H9 (cell line): ENCODE measurements at regions not wholly inside any gene's neighbourhood (a gene's known extent, or its start where the extent isn't known, plus 50 kb on each side); places are given as distances from the start of the nearest gene placed in this dataset.

Source experiments
- DNase-seq: peaks from one replicate; pipeline ENCODE4 v3.0.0-alpha.2; 2017
- H2AFZ ChIP-seq: one replicate; pipeline ENCODE4 v1.6.1; 2013; ENCODE audit warnings: mild to moderate bottlenecking, low read length, control low read depth, moderate library complexity
- H2AK5ac ChIP-seq: 2 replicates; pipeline ENCODE4 v1.6.1; 2013; ENCODE audit warnings: low read length, control low read depth, mixed read lengths; ENCODE audit not compliant: insufficient read length
- H2BK120ac ChIP-seq: one replicate; pipeline ENCODE4 v1.6.1; 2013; ENCODE audit warnings: low read depth, mild to moderate bottlenecking, low read length, control low read depth, inconsistent platforms; ENCODE audit not compliant: poor library complexity, severe bottlenecking
- H2BK12ac ChIP-seq: 2 replicates; pipeline ENCODE4 v1.6.1; 2013; ENCODE audit warnings: low read length, control low read depth, mixed read lengths, low read depth; ENCODE audit not compliant: insufficient read length
- H2BK15ac ChIP-seq: 2 replicates; pipeline ENCODE4 v1.6.1; 2013; ENCODE audit warnings: low read depth, low read length, control low read depth
- H2BK20ac ChIP-seq: one replicate; pipeline ENCODE4 v1.6.1; 2013; ENCODE audit warnings: low read depth, mild to moderate bottlenecking, low read length, control low read depth, inconsistent platforms; ENCODE audit not compliant: poor library complexity, severe bottlenecking
- H2BK5ac ChIP-seq: 2 replicates; pipeline ENCODE4 v1.6.1; 2013; ENCODE audit warnings: low read length, control low read depth, mixed read lengths; ENCODE audit not compliant: insufficient read length
- H3K14ac ChIP-seq: 2 replicates; pipeline ENCODE4 v1.6.1; 2013; ENCODE audit warnings: low read length, control low read depth; ENCODE audit not compliant: insufficient read depth
- H3K18ac ChIP-seq: 2 replicates; pipeline ENCODE4 v1.6.1; 2013; ENCODE audit warnings: low read depth, mild to moderate bottlenecking, mixed read lengths, low read length, control low read depth; ENCODE audit not compliant: insufficient read length
- H3K23ac ChIP-seq: 2 replicates; pipeline ENCODE4 v1.6.1; 2013; ENCODE audit warnings: low read length, control low read depth, mixed read lengths, low read depth; ENCODE audit not compliant: insufficient read length
- H3K23me2 ChIP-seq: 2 replicates; pipeline ENCODE4 v1.6.1; 2013; ENCODE audit warnings: low read depth, mild to moderate bottlenecking, mixed read lengths, low read length, control low read depth; ENCODE audit not compliant: insufficient read length, poor library complexity, severe bottlenecking
- H3K27ac ChIP-seq: 2 replicates; pipeline ENCODE4 v1.5.1; 2013; ENCODE audit warnings: low read length, control low read depth, mixed read lengths, low read depth; ENCODE audit not compliant: insufficient read length
- H3K27me3 ChIP-seq: 2 replicates; pipeline ENCODE4 v1.6.1; 2013; ENCODE audit warnings: low read length, control low read depth, inconsistent platforms; ENCODE audit not compliant: insufficient read depth
- H3K4ac ChIP-seq: 2 replicates; pipeline ENCODE4 v1.6.1; 2013; ENCODE audit warnings: low read depth, mild to moderate bottlenecking, control low read depth, inconsistent platforms, low read length, moderate library complexity
- H3K4me1 ChIP-seq: 2 replicates; pipeline ENCODE4 v1.6.1; 2013; ENCODE audit warnings: low read length, control low read depth, inconsistent platforms; ENCODE audit not compliant: insufficient read depth
- H3K4me2 ChIP-seq: 2 replicates; pipeline ENCODE4 v1.6.1; 2013; ENCODE audit warnings: low read length, control low read depth, mixed read lengths; ENCODE audit not compliant: insufficient read length, insufficient read depth
- H3K56ac ChIP-seq: 2 replicates; pipeline ENCODE4 v1.6.1; 2013; ENCODE audit warnings: low read depth, mild to moderate bottlenecking, mixed read lengths, low read length, control low read depth; ENCODE audit not compliant: insufficient read length
- H3K79me1 ChIP-seq: 2 replicates; pipeline ENCODE4 v1.6.1; 2013; ENCODE audit warnings: low read depth, mild to moderate bottlenecking, moderate library complexity, low read length, control low read depth, inconsistent platforms; ENCODE audit not compliant: insufficient read depth, poor library complexity, severe bottlenecking
- H3K79me2 ChIP-seq: 2 replicates; pipeline ENCODE4 v1.6.1; 2013; ENCODE audit warnings: low read length, control low read depth, inconsistent platforms; ENCODE audit not compliant: insufficient read depth
- H3K9ac ChIP-seq: 2 replicates; pipeline ENCODE4 v1.6.1; 2013; ENCODE audit warnings: low read length, control low read depth, mixed read lengths; ENCODE audit not compliant: insufficient read length; ENCODE audit errors: extremely low read depth
- H3K9me3 ChIP-seq: one replicate; pipeline ENCODE4 v1.6.1; 2013; ENCODE audit warnings: low read depth, low read length, inconsistent platforms; ENCODE audit not compliant: control insufficient read depth
- H3T11ph ChIP-seq: one replicate; pipeline ENCODE4 v1.6.1; 2013; ENCODE audit warnings: mild to moderate bottlenecking, low read length, control low read depth, inconsistent platforms
- H4K20me1 ChIP-seq: one replicate; pipeline ENCODE4 v1.6.1; 2013; ENCODE audit not compliant: control insufficient read depth, insufficient read length, insufficient read depth
- H4K5ac ChIP-seq: 2 replicates; pipeline ENCODE4 v1.6.1; 2013; ENCODE audit warnings: low read depth, mild to moderate bottlenecking, mixed read lengths, low read length, control low read depth; ENCODE audit not compliant: insufficient read length
- H4K8ac ChIP-seq: replicated peaks from 2 replicates; pipeline ENCODE4 v1.6.1; 2013; ENCODE audit warnings: low read length, control low read depth, mixed read lengths, low read depth; ENCODE audit not compliant: insufficient read length
- H4K91ac ChIP-seq: 2 replicates; pipeline ENCODE4 v1.6.1; 2013; ENCODE audit warnings: low read depth, mild to moderate bottlenecking, moderate library complexity, mixed read lengths, low read length, control low read depth; ENCODE audit not compliant: insufficient read length
- H3K27ac Mint-ChIP-seq, 3 experiments: 2 replicates in 2 of 3; 3 replicates in 1 of 3; pipeline ENCODE4 v1.8.0; 2020 to 2021; ENCODE audit warnings: mixed read lengths in 3 of 3, mild to moderate bottlenecking in 1 of 3, moderate library complexity in 1 of 3
- H3K27me3 Mint-ChIP-seq: 2 replicates; pipeline ENCODE4 v1.8.0; 2021; ENCODE audit warnings: low read depth, mild to moderate bottlenecking, moderate library complexity, mixed read lengths
- H3K36me3 Mint-ChIP-seq, 3 experiments: 2 replicates in 2 of 3; 3 replicates in 1 of 3; pipeline ENCODE4 v1.8.0; 2020 to 2021; ENCODE audit warnings: low read depth in 3 of 3, mixed read lengths in 3 of 3; ENCODE audit not compliant: insufficient read depth in 1 of 3
- H3K4me1 Mint-ChIP-seq, 2 experiments: 2 replicates each; pipeline ENCODE4 v1.8.0; 2020; ENCODE audit warnings: mixed read lengths in 2 of 2
- H3K4me3 Mint-ChIP-seq, 2 experiments: 2 replicates in 1 of 2; 3 replicates in 1 of 2; pipeline ENCODE4 v1.8.0; 2020 to 2021; ENCODE audit warnings: mild to moderate bottlenecking in 2 of 2, mixed read lengths in 2 of 2, moderate library complexity in 1 of 2
- H3K9me3 Mint-ChIP-seq, 2 experiments: 2 replicates in 1 of 2; 3 replicates in 1 of 2; pipeline ENCODE4 v1.8.0; 2020; ENCODE audit warnings: mild to moderate bottlenecking in 2 of 2, mixed read lengths in 2 of 2, moderate library complexity in 1 of 2
- CTCF ChIP-seq: fragments of 200-600 bp; sonication (generic); conservative IDR thresholded peaks from 3 replicates; pipeline ENCODE4 v1.8.0; 2021; ENCODE audit warnings: antibody characterized with exemption, mild to moderate bottlenecking
- WGBS: extraction: QIAGEN DNeasy Blood & Tissue Kit; methylation state at CpG from one replicate; pipeline ENCODE4 v1.1.7; 2013; ENCODE audit warnings: missing lambda C conversion rate, low lambda C conversion rate, mixed read lengths; ENCODE audit not compliant: insufficient read length; ENCODE audit errors: extremely low coverage; 5-methylcytosine and 5-hydroxymethylcytosine counted together

GRCh38 chr3:83131236-83131635 lies 1369.8 kb upstream of the GBE1 start:
- no CpG with 5 or more reads among the region's 5 CpGs for WGBS
- Histone ChIP-seq H3K18ac (no peak overlapping the region), H4K91ac (no peak overlapping the region), H4K8ac (no peak overlapping the region), H3K14ac (no peak overlapping the region), H3T11ph (no peak overlapping the region), H3K27me3 (no peaks in the 10 kb centered on the region), H2BK5ac (no peak overlapping the region), H3K27ac (no peak overlapping the region), H3K79me1 (no peaks in the 10 kb centered on the region), H2AFZ (no peak overlapping the region), H3K23me2 (no peaks in the 10 kb centered on the region), H3K4me2 (no peak overlapping the region), H3K9ac (no peak overlapping the region), H3K9me3 (no peaks in the 10 kb centered on the region), H2BK12ac (no peak overlapping the region), H3K4me1 (no peaks in the 10 kb centered on the region), H2BK15ac (no peak overlapping the region), H4K5ac (no peak overlapping the region), H3K56ac (no peak overlapping the region), H3K79me2 (no peaks in the 10 kb centered on the region), H2BK20ac (no peak overlapping the region), H2BK120ac (no peak overlapping the region), H2AK5ac (no peak overlapping the region), H3K4ac (no peak overlapping the region), H4K20me1 (no peaks in the 10 kb centered on the region), H3K23ac (no peak overlapping the region)
- no peaks in the 10 kb centered on the region for H3K9me3 Mint-ChIP-seq
- H3K4me1 Mint-ChIP-seq, result no peaks in the 10 kb centered on the region
- TF ChIP-seq CTCF, result no peak
- H3K36me3 Mint-ChIP-seq, result peaks cover 0 to 1% (median 0%) of the 10 kb centered on the region in 3 experiments; a peak in 1 of 7 replicates
- H3K27me3 Mint-ChIP-seq, result no peaks in the 10 kb centered on the region
- no peak for DNase-seq
- H3K27ac Mint-ChIP-seq, result no peak overlapping the region
- no peak overlapping the region for H3K4me3 Mint-ChIP-seq
